ENCODE measurements at regions not wholly inside any gene's neighbourhood (a gene's known extent, or its start where the extent isn't known, plus 50 kb on each side); places are given as distances from the start of the nearest gene placed in this dataset.

- TF ChIP-seq POLR2A (IDR thresholded peaks at IDR 0.05), result no peak
- TF ChIP-seq, protein P1, sequence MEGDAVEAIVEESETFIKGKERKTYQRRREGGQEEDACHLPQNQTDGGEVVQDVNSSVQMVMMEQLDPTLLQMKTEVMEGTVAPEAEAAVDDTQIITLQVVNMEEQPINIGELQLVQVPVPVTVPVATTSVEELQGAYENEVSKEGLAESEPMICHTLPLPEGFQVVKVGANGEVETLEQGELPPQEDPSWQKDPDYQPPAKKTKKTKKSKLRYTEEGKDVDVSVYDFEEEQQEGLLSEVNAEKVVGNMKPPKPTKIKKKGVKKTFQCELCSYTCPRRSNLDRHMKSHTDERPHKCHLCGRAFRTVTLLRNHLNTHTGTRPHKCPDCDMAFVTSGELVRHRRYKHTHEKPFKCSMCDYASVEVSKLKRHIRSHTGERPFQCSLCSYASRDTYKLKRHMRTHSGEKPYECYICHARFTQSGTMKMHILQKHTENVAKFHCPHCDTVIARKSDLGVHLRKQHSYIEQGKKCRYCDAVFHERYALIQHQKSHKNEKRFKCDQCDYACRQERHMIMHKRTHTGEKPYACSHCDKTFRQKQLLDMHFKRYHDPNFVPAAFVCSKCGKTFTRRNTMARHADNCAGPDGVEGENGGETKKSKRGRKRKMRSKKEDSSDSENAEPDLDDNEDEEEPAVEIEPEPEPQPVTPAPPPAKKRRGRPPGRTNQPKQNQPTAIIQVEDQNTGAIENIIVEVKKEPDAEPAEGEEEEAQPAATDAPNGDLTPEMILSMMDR (IDR thresholded peaks at IDR 0.05), result no peak
Measured at GRCh38 chr5:166373817-166374216, 1917.6 kb upstream of the WWC1 start.

Data from thyroid gland (tissue), 4 donors.